Neuronal stem cell (in vitro differentiated cells): ENCODE measurements at regions not wholly inside any gene's neighbourhood (a gene's known extent, or its start where the extent isn't known, plus 50 kb on each side); places are given as distances from the start of the nearest gene placed in this dataset.

Experiments used
- DNase-seq: peaks from one replicate; pipeline ENCODE4 v3.0.0-alpha.2; 2013; ENCODE audit warnings: low spot score
- H2AFZ ChIP-seq: one replicate; pipeline ENCODE4 v1.6.1; 2013; ENCODE audit warnings: mild to moderate bottlenecking, low read length, inconsistent platforms
- H2AK5ac ChIP-seq: 2 replicates; pipeline ENCODE4 v1.6.1; 2013; ENCODE audit warnings: low read depth, mild to moderate bottlenecking, inconsistent platforms, low read length, moderate library complexity, mixed read lengths
- H2BK120ac ChIP-seq: 2 replicates; pipeline ENCODE4 v1.6.1; 2013; ENCODE audit warnings: low read depth, mild to moderate bottlenecking, inconsistent platforms, low read length, moderate library complexity, mixed read lengths
- H2BK12ac ChIP-seq: one replicate; pipeline ENCODE4 v1.6.1; 2013; ENCODE audit warnings: low read length, inconsistent platforms
- H2BK15ac ChIP-seq: 2 replicates; pipeline ENCODE4 v1.6.1; 2013; ENCODE audit warnings: mild to moderate bottlenecking, low read length, inconsistent platforms, mixed read lengths
- H2BK5ac ChIP-seq: one replicate; pipeline ENCODE4 v1.6.1; 2013; ENCODE audit warnings: inconsistent platforms, mild to moderate bottlenecking, low read length, moderate library complexity
- H3K14ac ChIP-seq: one replicate; pipeline ENCODE4 v1.6.1; 2013; ENCODE audit warnings: low read length, inconsistent platforms
- H3K18ac ChIP-seq: 2 replicates; pipeline ENCODE4 v1.6.1; 2013; ENCODE audit warnings: low read length, inconsistent platforms
- H3K23ac ChIP-seq: 2 replicates; pipeline ENCODE4 v1.6.1; 2013; ENCODE audit warnings: low read depth, mild to moderate bottlenecking, mixed read lengths, low read length, inconsistent platforms; ENCODE audit not compliant: poor library complexity
- H3K27ac ChIP-seq: replicated peaks from 3 replicates; pipeline ENCODE4 v1.5.1; 2013; ENCODE audit warnings: low read length, inconsistent platforms
- H3K27me3 ChIP-seq, 3 experiments: 2 replicates each; pipeline ENCODE4 v1.6.1; 2013; ENCODE audit warnings: low read length in 3 of 3, mild to moderate bottlenecking in 2 of 3, inconsistent platforms in 1 of 3, low read depth in 1 of 3, mixed read lengths in 1 of 3, moderate library complexity in 1 of 3; ENCODE audit not compliant: control insufficient read depth in 3 of 3, insufficient read depth in 3 of 3
- H3K36me3 ChIP-seq, 2 donors: replicated peaks in 1 of 2; 2 replicates each; pipeline ENCODE4 v1.6.1; 2013; ENCODE audit warnings: low read length in 2 of 2; ENCODE audit not compliant: control insufficient read depth in 2 of 2, insufficient read depth in 2 of 2
- H3K4ac ChIP-seq: 2 replicates; pipeline ENCODE4 v1.6.1; 2013; ENCODE audit warnings: inconsistent platforms, mild to moderate bottlenecking, low read length, moderate library complexity
- H3K4me1 ChIP-seq, 2 donors: 1 replicate in 1 of 2; 2 replicates in 1 of 2; pipeline ENCODE4 v1.6.1; 2013; ENCODE audit warnings: low read length in 2 of 2, low read depth in 1 of 2; ENCODE audit not compliant: control insufficient read depth in 2 of 2, insufficient read depth in 1 of 2
- H3K4me2 ChIP-seq: one replicate; pipeline ENCODE4 v1.6.1; 2013; ENCODE audit warnings: mild to moderate bottlenecking, low read length, inconsistent platforms; ENCODE audit not compliant: insufficient read depth, poor library complexity, severe bottlenecking
- H3K4me3 ChIP-seq, 2 donors: 2 replicates each; pipeline ENCODE4 v1.5.1; 2013; ENCODE audit warnings: low read length in 2 of 2, mild to moderate bottlenecking in 2 of 2, inconsistent platforms in 1 of 2, moderate library complexity in 1 of 2
- H3K79me1 ChIP-seq: one replicate; pipeline ENCODE4 v1.6.1; 2013; ENCODE audit warnings: low read depth, mild to moderate bottlenecking, inconsistent platforms, low read length, moderate library complexity
- H3K9ac ChIP-seq: one replicate; pipeline ENCODE4 v1.6.1; 2013; ENCODE audit warnings: mild to moderate bottlenecking, low read depth, low read length, inconsistent platforms; ENCODE audit not compliant: poor library complexity
- H3K9me3 ChIP-seq, 2 donors: replicated peaks in 1 of 2; 2 replicates each; pipeline versions ENCODE3 to v1.6.1; 2013; ENCODE audit warnings: low read length in 2 of 2, mild to moderate bottlenecking in 2 of 2, inconsistent platforms in 1 of 2, low read depth in 1 of 2, mixed read lengths in 1 of 2, moderate library complexity in 1 of 2; ENCODE audit not compliant: control insufficient read depth in 2 of 2, insufficient read depth in 1 of 2
- H4K8ac ChIP-seq: one replicate; pipeline ENCODE4 v1.6.1; 2013; ENCODE audit warnings: low read depth, mild to moderate bottlenecking, inconsistent platforms, low read length, moderate library complexity
- H4K91ac ChIP-seq: one replicate; pipeline ENCODE4 v1.6.1; 2013; ENCODE audit warnings: low read length, low read depth, mild to moderate bottlenecking, inconsistent platforms; ENCODE audit not compliant: poor library complexity
- WGBS, 2 donors: extraction: QIAGEN DNeasy Blood & Tissue Kit; methylation state at CpG; one replicate each; pipeline ENCODE4 v1.1.7; 2013; ENCODE audit warnings: missing lambda C conversion rate in 2 of 2, mixed read lengths in 1 of 2; ENCODE audit not compliant: insufficient read length in 2 of 2, insufficient replicate concordance in 1 of 2; ENCODE audit errors: extremely low coverage in 2 of 2; 5-methylcytosine and 5-hydroxymethylcytosine counted together

DNA sequence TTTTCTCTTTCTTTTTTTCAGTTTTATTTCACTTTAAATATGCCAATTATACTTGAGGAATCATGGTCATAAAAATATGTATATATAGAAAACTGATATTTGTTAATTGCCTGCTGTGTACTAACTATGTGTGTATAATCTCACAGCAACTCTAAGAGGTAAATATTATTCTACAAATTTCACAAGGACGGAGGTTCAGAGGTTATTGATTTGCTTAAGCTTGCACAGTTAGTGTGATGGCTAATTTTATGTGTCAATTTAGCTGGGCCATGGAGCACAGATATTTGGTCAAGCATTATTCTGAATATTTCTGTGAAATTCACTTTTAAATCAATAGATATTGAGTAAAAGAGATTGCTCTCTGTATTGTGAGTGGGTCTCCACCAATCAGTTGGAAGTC is 75.7 kb upstream of the CENPW start:
- Histone ChIP-seq H3K9me3 (peaks cover 0 to 3% of the 10 kb centered on the region in 2 donors), H3K79me1 (peaks cover 2% of the 10 kb centered on the region), H2AFZ (no peak overlapping the region), H2BK5ac (no peak overlapping the region), H2BK120ac (no peak overlapping the region), H2AK5ac (no peak overlapping the region), H4K8ac (no peak overlapping the region), H3K23ac (no peak overlapping the region), H3K14ac (no peak overlapping the region), H2BK15ac (no peak overlapping the region), H3K4me2 (no peak overlapping the region), H4K91ac (no peak overlapping the region), H3K4me1 (no peaks in the 10 kb centered on the region), H3K4ac (no peak overlapping the region), H3K18ac (no peak overlapping the region), H3K36me3 (no peaks in the 10 kb centered on the region), H2BK12ac (no peak overlapping the region), H3K27me3 (no peaks in the 10 kb centered on the region), H3K4me3 (no peak overlapping the region), H3K27ac (no peak overlapping the region), H3K9ac (no peak overlapping the region)
- DNase-seq, result no peak
- no CpG with 5 or more reads among the region's 1 CpG for WGBS, 2 donors

DNA sequence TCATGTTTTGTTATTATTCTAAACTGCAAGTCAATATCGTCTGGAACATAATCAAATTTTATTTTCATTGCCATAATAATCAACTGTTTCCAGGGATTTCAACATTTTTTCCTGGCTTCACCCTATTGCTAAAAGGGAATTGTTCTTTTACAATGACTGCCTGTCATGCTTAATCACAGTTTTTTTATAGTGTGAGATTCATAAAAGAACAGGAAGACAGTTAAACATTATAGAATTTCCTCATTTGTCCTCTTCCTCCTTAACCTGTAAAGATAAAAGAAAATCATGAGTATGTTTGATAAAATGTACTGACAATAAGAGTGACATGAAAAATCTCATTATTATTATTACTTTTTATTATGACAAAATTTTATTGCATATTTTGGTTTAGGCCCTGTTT is 73.3 kb upstream of the CENPW start:
- Histone ChIP-seq H3K4me3 (no peak overlapping the region), H3K18ac (no peak overlapping the region), H2BK12ac (no peak overlapping the region), H2BK5ac (no peak overlapping the region), H3K4ac (no peak overlapping the region), H2AK5ac (no peak overlapping the region), H2BK15ac (no peak overlapping the region), H4K91ac (no peak overlapping the region), H3K14ac (no peak overlapping the region), H3K27ac (no peak overlapping the region), H3K36me3 (no peaks in the 10 kb centered on the region), H2BK120ac (no peak overlapping the region), H3K27me3 (no peaks in the 10 kb centered on the region), H3K4me2 (no peak overlapping the region), H2AFZ (no peak overlapping the region), H3K4me1 (no peaks in the 10 kb centered on the region), H3K79me1 (peaks cover 2% of the 10 kb centered on the region), H4K8ac (no peak overlapping the region), H3K9ac (no peak overlapping the region), H3K23ac (no peak overlapping the region), H3K9me3 (peaks cover 0 to 2% of the 10 kb centered on the region in 2 donors)
- no peak for DNase-seq
- no CpG with 5 or more reads among the region's 1 CpG for WGBS, 2 donors

DNA sequence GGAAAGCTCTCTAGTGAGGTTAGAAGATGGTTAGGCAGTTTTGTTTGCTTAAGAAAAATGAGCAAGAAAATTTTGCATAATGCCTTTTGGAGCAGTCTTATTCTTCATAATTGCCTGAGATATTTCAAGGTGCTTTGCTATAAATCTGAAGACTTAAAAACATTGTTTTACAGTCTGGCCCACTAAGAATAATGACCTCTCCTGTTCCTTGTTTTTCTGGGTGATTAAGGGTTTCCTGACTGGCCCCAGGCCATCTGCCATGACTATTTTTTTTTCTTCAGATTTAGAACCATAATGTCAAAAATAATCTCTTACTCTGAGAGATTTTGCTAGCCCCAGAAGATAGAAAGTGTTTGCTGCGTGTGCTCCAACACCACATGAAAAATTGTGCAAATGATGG is 72.3 kb upstream of the CENPW start:
- no peak for DNase-seq
- no peak overlapping the region for H2BK120ac ChIP-seq
- no peaks in the 10 kb centered on the region for H3K79me1 ChIP-seq

DNA sequence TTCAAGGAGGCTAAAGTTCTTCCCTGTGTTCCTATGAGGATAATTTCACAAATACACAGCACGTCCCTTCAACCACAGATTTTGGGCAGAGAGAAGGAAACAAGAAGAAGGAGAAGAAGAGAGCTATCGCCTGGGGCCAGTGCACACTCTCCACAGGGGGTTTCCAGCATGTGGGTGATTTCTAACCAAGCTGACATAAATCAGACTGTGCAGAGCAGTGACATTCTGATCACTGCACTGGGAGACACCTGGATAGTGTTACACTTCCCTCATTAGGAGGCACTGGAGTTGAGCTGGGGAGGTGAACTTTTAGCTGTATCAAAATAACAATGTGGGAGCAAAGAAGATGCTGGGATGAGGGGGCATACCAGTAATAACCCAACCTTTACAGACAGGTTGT is 71.8 kb upstream of the CENPW start:
- Histone ChIP-seq H2AFZ (no peak overlapping the region), H2BK120ac (no peak overlapping the region), H3K79me1 (no peaks in the 10 kb centered on the region), H3K18ac (no peak overlapping the region), H3K4me3 (no peak overlapping the region), H2AK5ac (no peak overlapping the region), H3K9me3 (no peaks in the 10 kb centered on the region), H3K14ac (no peak overlapping the region), H4K91ac (no peak overlapping the region), H3K4me2 (no peak overlapping the region), H3K36me3 (no peaks in the 10 kb centered on the region), H3K27me3 (no peaks in the 10 kb centered on the region), H3K9ac (no peak overlapping the region), H2BK12ac (no peak overlapping the region), H2BK15ac (no peak overlapping the region), H4K8ac (no peak overlapping the region), H3K27ac (no peak overlapping the region), H2BK5ac (no peak overlapping the region), H3K4ac (no peak overlapping the region), H3K4me1 (no peaks in the 10 kb centered on the region), H3K23ac (no peak overlapping the region)
- DNase-seq, result no peak
- no CpG with 5 or more reads among the region's 2 CpGs for WGBS, 2 donors

More for the DNA sequence above, 72.3 kb upstream of the CENPW start:
- H3K18ac ChIP-seq, result no peak overlapping the region
- H3K4me3 ChIP-seq, result no peak overlapping the region
- H3K27ac ChIP-seq, result no peak overlapping the region
- H3K27me3 ChIP-seq, result no peaks in the 10 kb centered on the region
- no peaks in the 10 kb centered on the region for H3K4me1 ChIP-seq
- H2BK5ac ChIP-seq, result no peak overlapping the region
- H3K14ac ChIP-seq, result no peak overlapping the region
- H3K4ac ChIP-seq, result no peak overlapping the region
- H2BK12ac ChIP-seq, result no peak overlapping the region
- no CpG with 5 or more reads among the region's 1 CpG for WGBS, 2 donors
- H3K9me3 ChIP-seq, result no peaks in the 10 kb centered on the region
- H2AK5ac ChIP-seq, result no peak overlapping the region
- H2BK15ac ChIP-seq, result no peak overlapping the region
- H4K8ac ChIP-seq, result no peak overlapping the region
- H3K4me2 ChIP-seq, result no peak overlapping the region
- H2AFZ ChIP-seq, result no peak overlapping the region
- no peak overlapping the region for H4K91ac ChIP-seq
- H3K36me3 ChIP-seq, result no peaks in the 10 kb centered on the region
- H3K23ac ChIP-seq, result no peak overlapping the region
- H3K9ac ChIP-seq, result no peak overlapping the region
